ENCODE measurements at regions not wholly inside any gene's neighbourhood (a gene's known extent, or its start where the extent isn't known, plus 50 kb on each side); places are given as distances from the start of the nearest gene placed in this dataset.

GRCh38 chr5:126268697-126269315, 154.4 kb upstream of the GRAMD2B start:
- TF ChIP-seq, protein P1, sequence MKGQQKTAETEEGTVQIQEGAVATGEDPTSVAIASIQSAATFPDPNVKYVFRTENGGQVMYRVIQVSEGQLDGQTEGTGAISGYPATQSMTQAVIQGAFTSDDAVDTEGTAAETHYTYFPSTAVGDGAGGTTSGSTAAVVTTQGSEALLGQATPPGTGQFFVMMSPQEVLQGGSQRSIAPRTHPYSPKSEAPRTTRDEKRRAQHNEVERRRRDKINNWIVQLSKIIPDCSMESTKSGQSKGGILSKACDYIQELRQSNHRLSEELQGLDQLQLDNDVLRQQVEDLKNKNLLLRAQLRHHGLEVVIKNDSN (IDR thresholded peaks at IDR 0.05): no peak
- TF ChIP-seq NFIC (IDR thresholded peaks at IDR 0.05) (no peak), EP300 (IDR thresholded peaks at IDR 0.05; ENCODE audit: borderline replicate concordance) (no peak), TAF1 (IDR thresholded peaks at IDR 0.05; ENCODE audit: low read depth) (no peak), ZBTB7A (IDR thresholded peaks at IDR 0.05; ENCODE audit: low read depth) (no peak), TCF12 (IDR thresholded peaks at IDR 0.05; ENCODE audit: low read depth) (no peak), CEBPB (IDR thresholded peaks at IDR 0.05) (no peak), TEAD4 (IDR thresholded peaks at IDR 0.05) (no peak), FOXM1 (IDR thresholded peaks at IDR 0.05; ENCODE audit: borderline replicate concordance, low read depth) (no peak)

- TF ChIP-seq TEAD4 (IDR thresholded peaks at IDR 0.05) (no peak), CREB1 (IDR thresholded peaks at IDR 0.05; ENCODE audit: low read depth) (no peak), TAF1 (IDR thresholded peaks at IDR 0.05; ENCODE audit: low read depth) (no peak)
Observed at GRCh38 chr5:126269511-126269910, 153.7 kb upstream of the GRAMD2B start.

- TF ChIP-seq TEAD4 (IDR thresholded peaks at IDR 0.05) (no peak), ZBTB7A (IDR thresholded peaks at IDR 0.05; ENCODE audit: low read depth) (no peak)
Observed at GRCh38 chr5:126271141-126271540, 152.1 kb upstream of the GRAMD2B start.

GRCh38 chr5:126274076-126274762, 149.0 kb upstream of the GRAMD2B start:
- TF ChIP-seq CEBPB (IDR thresholded peaks at IDR 0.05): no peak
- no peak for TF ChIP-seq CREB1 (IDR thresholded peaks at IDR 0.05; ENCODE audit: low read depth)
- no peak for TF ChIP-seq RAD21 (IDR thresholded peaks at IDR 0.05; ENCODE audit: low read depth)
- no peak for TF ChIP-seq FOXM1 (IDR thresholded peaks at IDR 0.05; ENCODE audit: borderline replicate concordance, low read depth)
- TF ChIP-seq, protein P2, sequence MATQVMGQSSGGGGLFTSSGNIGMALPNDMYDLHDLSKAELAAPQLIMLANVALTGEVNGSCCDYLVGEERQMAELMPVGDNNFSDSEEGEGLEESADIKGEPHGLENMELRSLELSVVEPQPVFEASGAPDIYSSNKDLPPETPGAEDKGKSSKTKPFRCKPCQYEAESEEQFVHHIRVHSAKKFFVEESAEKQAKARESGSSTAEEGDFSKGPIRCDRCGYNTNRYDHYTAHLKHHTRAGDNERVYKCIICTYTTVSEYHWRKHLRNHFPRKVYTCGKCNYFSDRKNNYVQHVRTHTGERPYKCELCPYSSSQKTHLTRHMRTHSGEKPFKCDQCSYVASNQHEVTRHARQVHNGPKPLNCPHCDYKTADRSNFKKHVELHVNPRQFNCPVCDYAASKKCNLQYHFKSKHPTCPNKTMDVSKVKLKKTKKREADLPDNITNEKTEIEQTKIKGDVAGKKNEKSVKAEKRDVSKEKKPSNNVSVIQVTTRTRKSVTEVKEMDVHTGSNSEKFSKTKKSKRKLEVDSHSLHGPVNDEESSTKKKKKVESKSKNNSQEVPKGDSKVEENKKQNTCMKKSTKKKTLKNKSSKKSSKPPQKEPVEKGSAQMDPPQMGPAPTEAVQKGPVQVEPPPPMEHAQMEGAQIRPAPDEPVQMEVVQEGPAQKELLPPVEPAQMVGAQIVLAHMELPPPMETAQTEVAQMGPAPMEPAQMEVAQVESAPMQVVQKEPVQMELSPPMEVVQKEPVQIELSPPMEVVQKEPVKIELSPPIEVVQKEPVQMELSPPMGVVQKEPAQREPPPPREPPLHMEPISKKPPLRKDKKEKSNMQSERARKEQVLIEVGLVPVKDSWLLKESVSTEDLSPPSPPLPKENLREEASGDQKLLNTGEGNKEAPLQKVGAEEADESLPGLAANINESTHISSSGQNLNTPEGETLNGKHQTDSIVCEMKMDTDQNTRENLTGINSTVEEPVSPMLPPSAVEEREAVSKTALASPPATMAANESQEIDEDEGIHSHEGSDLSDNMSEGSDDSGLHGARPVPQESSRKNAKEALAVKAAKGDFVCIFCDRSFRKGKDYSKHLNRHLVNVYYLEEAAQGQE (IDR thresholded peaks at IDR 0.05; ENCODE audit: low read depth): no peak
- TF ChIP-seq TAF1 (IDR thresholded peaks at IDR 0.05; ENCODE audit: low read depth): no peak
- TF ChIP-seq, protein P3, sequence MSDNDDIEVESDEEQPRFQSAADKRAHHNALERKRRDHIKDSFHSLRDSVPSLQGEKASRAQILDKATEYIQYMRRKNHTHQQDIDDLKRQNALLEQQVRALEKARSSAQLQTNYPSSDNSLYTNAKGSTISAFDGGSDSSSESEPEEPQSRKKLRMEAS (IDR thresholded peaks at IDR 0.05): no peak
- no peak for TF ChIP-seq TCF12 (IDR thresholded peaks at IDR 0.05; ENCODE audit: low read depth)
- TF ChIP-seq YY1 (IDR thresholded peaks at IDR 0.05; ENCODE audit: low read depth): no peak
- TF ChIP-seq EP300 (IDR thresholded peaks at IDR 0.05; ENCODE audit: borderline replicate concordance): no peak
- TF ChIP-seq EGR1 (IDR thresholded peaks at IDR 0.05): no peak
- no peak for TF ChIP-seq NFIC (IDR thresholded peaks at IDR 0.05)

DNA sequence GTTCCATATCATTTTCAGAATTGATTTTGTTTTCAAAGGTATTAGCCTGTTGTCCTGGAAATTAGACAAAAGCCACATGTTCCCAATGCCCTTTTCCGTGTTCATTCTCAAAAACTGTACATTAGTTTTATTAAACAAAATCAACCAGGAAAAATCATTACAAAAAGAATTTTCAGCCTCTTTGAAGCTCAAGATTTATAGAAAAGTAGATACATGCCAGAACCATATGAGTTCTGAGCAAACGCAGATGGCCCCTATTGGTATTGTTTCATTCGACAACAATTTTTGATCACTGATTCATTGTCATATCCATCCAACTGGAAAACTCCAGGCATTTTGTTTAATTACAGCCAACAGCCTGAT, 148.5 kb upstream of the GRAMD2B start:
- TF ChIP-seq TEAD4 (IDR thresholded peaks at IDR 0.05) (no peak), CREB1 (IDR thresholded peaks at IDR 0.05; ENCODE audit: low read depth) (no peak), RAD21 (IDR thresholded peaks at IDR 0.05; ENCODE audit: low read depth) (no peak), NFIC (IDR thresholded peaks at IDR 0.05) (no peak), CEBPB (IDR thresholded peaks at IDR 0.05) (no peak), TCF12 (IDR thresholded peaks at IDR 0.05; ENCODE audit: low read depth) (no peak), EGR1 (IDR thresholded peaks at IDR 0.05) (no peak), FOXM1 (IDR thresholded peaks at IDR 0.05; ENCODE audit: borderline replicate concordance, low read depth) (no peak), EP300 (IDR thresholded peaks at IDR 0.05; ENCODE audit: borderline replicate concordance) (no peak), YY1 (IDR thresholded peaks at IDR 0.05; ENCODE audit: low read depth) (no peak)
- TF ChIP-seq, protein P3 (IDR thresholded peaks at IDR 0.05): no peak
- TF ChIP-seq, protein P1 (IDR thresholded peaks at IDR 0.05): no peak

- TF ChIP-seq, protein P3 (IDR thresholded peaks at IDR 0.05): no peak
- TF ChIP-seq YY1 (IDR thresholded peaks at IDR 0.05; ENCODE audit: low read depth): no peak
- no peak for TF ChIP-seq TEAD4 (IDR thresholded peaks at IDR 0.05)
- TF ChIP-seq RAD21 (IDR thresholded peaks at IDR 0.05; ENCODE audit: low read depth): no peak
- TF ChIP-seq NFIC (IDR thresholded peaks at IDR 0.05): no peak
- no peak for TF ChIP-seq CREB1 (IDR thresholded peaks at IDR 0.05; ENCODE audit: low read depth)
Observed at GRCh38 chr5:126277762-126278161, 145.4 kb upstream of the GRAMD2B start.

DNA sequence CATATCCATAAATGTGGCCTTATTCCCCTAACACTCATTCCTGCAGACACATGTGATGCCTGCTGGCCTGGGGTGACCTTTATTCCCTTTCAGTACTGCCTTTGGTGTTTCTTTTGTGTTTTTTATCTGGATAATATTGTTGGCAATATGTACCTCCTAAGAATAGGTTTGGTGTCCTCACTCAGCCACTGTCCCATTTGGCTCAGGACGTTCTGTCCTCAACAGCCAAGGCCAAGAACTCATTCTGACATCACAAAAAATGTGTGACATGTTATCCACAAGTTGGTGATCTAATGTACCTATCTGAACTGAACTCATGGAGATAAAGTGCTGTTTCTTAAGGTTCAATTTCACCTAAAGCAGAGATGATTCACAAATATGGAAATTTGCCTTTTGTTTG, 142.9 kb upstream of the GRAMD2B start:
- TF ChIP-seq RAD21 (IDR thresholded peaks at IDR 0.05; ENCODE audit: low read depth) (no peak), TCF12 (IDR thresholded peaks at IDR 0.05; ENCODE audit: low read depth) (no peak), NFIC (IDR thresholded peaks at IDR 0.05) (no peak), CREB1 (IDR thresholded peaks at IDR 0.05; ENCODE audit: low read depth) (no peak), TAF1 (IDR thresholded peaks at IDR 0.05; ENCODE audit: low read depth) (no peak), EGR1 (IDR thresholded peaks at IDR 0.05) (no peak), ZBTB7A (IDR thresholded peaks at IDR 0.05; ENCODE audit: low read depth) (no peak), FOXM1 (IDR thresholded peaks at IDR 0.05; ENCODE audit: borderline replicate concordance, low read depth) (no peak)
- TF ChIP-seq, protein P3 (IDR thresholded peaks at IDR 0.05): no peak
- TF ChIP-seq, protein P1 (IDR thresholded peaks at IDR 0.05): no peak
